ENCODE measurements at regions not wholly inside any gene's neighbourhood (a gene's known extent, or its start where the extent isn't known, plus 50 kb on each side); places are given as distances from the start of the nearest gene placed in this dataset.

- H3K27ac ChIP-seq (ENCODE audit: low read depth, low read length): no peak overlapping the region
- no peaks in the 10 kb centered on the region for H3K36me3 ChIP-seq (ENCODE audit: insufficient read depth, low read length)
- H3K27me3 ChIP-seq (ENCODE audit: insufficient read depth, low read length): 0 out of 2 replicates have a peak, but pooled peaks cover 3% of the 10 kb centered on the region
- H3K79me2 ChIP-seq (ENCODE audit: control insufficient read depth, insufficient read depth, low read length, unreplicated experiment): no peaks in the 10 kb centered on the region
- no peak overlapping the region for H2AFZ ChIP-seq (ENCODE audit: low read length, unreplicated experiment)
- no peaks in the 10 kb centered on the region for H3K4me1 ChIP-seq (ENCODE audit: control insufficient read depth, insufficient read depth, low read length, unreplicated experiment)
- H3K4me3 ChIP-seq (ENCODE audit: low read depth, low read length): no peak overlapping the region
Measured at GRCh38 chr1:83761167-83762038, 237.5 kb downstream of the TTLL7 start.

- H3K4me3 ChIP-seq (ENCODE audit: low read depth, low read length): no peak overlapping the region
- H3K36me3 ChIP-seq (ENCODE audit: insufficient read depth, low read length): no peaks in the 10 kb centered on the region
- no peaks in the 10 kb centered on the region for H3K4me1 ChIP-seq (ENCODE audit: control insufficient read depth, insufficient read depth, low read length, unreplicated experiment)
- no peaks in the 10 kb centered on the region for H3K79me2 ChIP-seq (ENCODE audit: control insufficient read depth, insufficient read depth, low read length, unreplicated experiment)
- 0 out of 2 replicates have a peak, but pooled peaks cover 3% of the 10 kb centered on the region for H3K27me3 ChIP-seq (ENCODE audit: insufficient read depth, low read length)
- no peak overlapping the region for H2AFZ ChIP-seq (ENCODE audit: low read length, unreplicated experiment)
- no peak overlapping the region for H3K27ac ChIP-seq (ENCODE audit: low read depth, low read length)
Measured at GRCh38 chr1:83760226-83761021, 238.5 kb downstream of the TTLL7 start.

- Histone ChIP-seq H3K27ac (ENCODE audit: low read depth, low read length) (no peak overlapping the region), H3K27me3 (ENCODE audit: insufficient read depth, low read length) (peaks cover 3% of the 10 kb centered on the region; the same call in 1 of the 2 replicates), H3K4me1 (ENCODE audit: control insufficient read depth, insufficient read depth, low read length, unreplicated experiment) (no peaks in the 10 kb centered on the region), H3K79me2 (ENCODE audit: control insufficient read depth, insufficient read depth, low read length, unreplicated experiment) (no peaks in the 10 kb centered on the region), H3K36me3 (ENCODE audit: insufficient read depth, low read length) (no peaks in the 10 kb centered on the region), H3K4me3 (ENCODE audit: low read depth, low read length) (no peak overlapping the region), H2AFZ (ENCODE audit: low read length, unreplicated experiment) (no peak overlapping the region)
Measured at GRCh38 chr1:83756984-83757717, 241.8 kb downstream of the TTLL7 start.

GRCh38 chr1:83751602-83752001 lies 247.3 kb downstream of the TTLL7 start:
- no peaks in the 10 kb centered on the region for H3K36me3 ChIP-seq (ENCODE audit: insufficient read depth, low read length)
- H3K4me1 ChIP-seq (ENCODE audit: control insufficient read depth, insufficient read depth, low read length, unreplicated experiment): no peaks in the 10 kb centered on the region
- H3K4me3 ChIP-seq (ENCODE audit: low read depth, low read length): no peak overlapping the region
- no peak overlapping the region for H3K27ac ChIP-seq (ENCODE audit: low read depth, low read length)
- H2AFZ ChIP-seq (ENCODE audit: low read length, unreplicated experiment): no peak overlapping the region
- H3K79me2 ChIP-seq (ENCODE audit: control insufficient read depth, insufficient read depth, low read length, unreplicated experiment): no peaks in the 10 kb centered on the region
- no peaks in the 10 kb centered on the region; the same call in none of the 2 replicates for H3K27me3 ChIP-seq (ENCODE audit: insufficient read depth, low read length)

- H2AFZ ChIP-seq (ENCODE audit: low read length, unreplicated experiment): no peak overlapping the region
- H3K4me3 ChIP-seq (ENCODE audit: low read depth, low read length): no peak overlapping the region
- H3K36me3 ChIP-seq (ENCODE audit: insufficient read depth, low read length): no peaks in the 10 kb centered on the region
- no peak overlapping the region for H3K27ac ChIP-seq (ENCODE audit: low read depth, low read length)
- H3K27me3 ChIP-seq (ENCODE audit: insufficient read depth, low read length): no peaks in the 10 kb centered on the region; the same call in none of the 2 replicates
- H3K79me2 ChIP-seq (ENCODE audit: control insufficient read depth, insufficient read depth, low read length, unreplicated experiment): no peaks in the 10 kb centered on the region
- H3K4me1 ChIP-seq (ENCODE audit: control insufficient read depth, insufficient read depth, low read length, unreplicated experiment): no peaks in the 10 kb centered on the region
Measured at GRCh38 chr1:83750201-83750600, 248.7 kb downstream of the TTLL7 start.

- no peak overlapping the region for H2AFZ ChIP-seq (ENCODE audit: low read length, unreplicated experiment)
- no peaks in the 10 kb centered on the region for H3K79me2 ChIP-seq (ENCODE audit: control insufficient read depth, insufficient read depth, low read length, unreplicated experiment)
- H3K27me3 ChIP-seq (ENCODE audit: insufficient read depth, low read length): no peaks in the 10 kb centered on the region; the same call in 1 of the 2 replicates
- no peak overlapping the region for H3K4me3 ChIP-seq (ENCODE audit: low read depth, low read length)
- H3K27ac ChIP-seq (ENCODE audit: low read depth, low read length): no peak overlapping the region
- no peaks in the 10 kb centered on the region for H3K4me1 ChIP-seq (ENCODE audit: control insufficient read depth, insufficient read depth, low read length, unreplicated experiment)
- no peaks in the 10 kb centered on the region for H3K36me3 ChIP-seq (ENCODE audit: insufficient read depth, low read length)
Measured at GRCh38 chr1:83747853-83748482, 251.0 kb downstream of the TTLL7 start.

- Histone ChIP-seq H3K36me3 (ENCODE audit: insufficient read depth, low read length) (no peaks in the 10 kb centered on the region), H3K27ac (ENCODE audit: low read depth, low read length) (no peak overlapping the region), H3K79me2 (ENCODE audit: control insufficient read depth, insufficient read depth, low read length, unreplicated experiment) (no peaks in the 10 kb centered on the region), H2AFZ (ENCODE audit: low read length, unreplicated experiment) (no peak overlapping the region), H3K4me1 (ENCODE audit: control insufficient read depth, insufficient read depth, low read length, unreplicated experiment) (no peaks in the 10 kb centered on the region), H3K27me3 (ENCODE audit: insufficient read depth, low read length) (no peaks in the 10 kb centered on the region), H3K4me3 (ENCODE audit: low read depth, low read length) (no peak overlapping the region)
Measured at GRCh38 chr1:83746234-83746633, 252.7 kb downstream of the TTLL7 start.

DNA sequence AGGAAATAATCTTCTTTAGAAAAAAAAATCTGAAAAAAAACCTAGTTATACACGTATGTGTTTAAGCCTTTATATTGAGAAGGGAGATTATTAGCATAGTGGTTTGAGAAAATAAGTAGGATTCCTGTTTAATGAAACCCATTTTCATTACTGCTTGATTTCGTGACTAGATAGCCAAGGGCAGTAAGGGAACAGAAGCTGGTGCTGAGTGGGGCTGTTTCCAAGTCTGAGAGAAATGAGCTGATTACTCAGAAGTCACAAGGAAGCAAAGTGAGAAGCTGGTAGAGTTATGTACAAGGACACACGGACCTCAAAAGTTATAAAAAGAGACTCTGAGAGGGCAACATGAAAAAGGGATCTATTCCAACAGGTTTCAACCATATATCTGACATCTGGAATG lies 256.5 kb downstream of the TTLL7 start:
- Histone ChIP-seq H3K79me2 (ENCODE audit: control insufficient read depth, insufficient read depth, low read length, unreplicated experiment) (no peaks in the 10 kb centered on the region), H3K27me3 (ENCODE audit: insufficient read depth, low read length) (no peaks in the 10 kb centered on the region), H3K36me3 (ENCODE audit: insufficient read depth, low read length) (no peaks in the 10 kb centered on the region), H2AFZ (ENCODE audit: low read length, unreplicated experiment) (no peak overlapping the region), H3K4me3 (ENCODE audit: low read depth, low read length) (no peak overlapping the region), H3K27ac (ENCODE audit: low read depth, low read length) (no peak overlapping the region), H3K4me1 (ENCODE audit: control insufficient read depth, insufficient read depth, low read length, unreplicated experiment) (no peaks in the 10 kb centered on the region)

GRCh38 chr1:83741770-83742169 lies 257.2 kb downstream of the TTLL7 start:
- no peaks in the 10 kb centered on the region for H3K27me3 ChIP-seq (ENCODE audit: insufficient read depth, low read length)
- H3K4me3 ChIP-seq (ENCODE audit: low read depth, low read length): no peak overlapping the region
- H2AFZ ChIP-seq (ENCODE audit: low read length, unreplicated experiment): no peak overlapping the region
- no peaks in the 10 kb centered on the region for H3K36me3 ChIP-seq (ENCODE audit: insufficient read depth, low read length)
- no peak overlapping the region for H3K27ac ChIP-seq (ENCODE audit: low read depth, low read length)
- no peaks in the 10 kb centered on the region for H3K4me1 ChIP-seq (ENCODE audit: control insufficient read depth, insufficient read depth, low read length, unreplicated experiment)
- H3K79me2 ChIP-seq (ENCODE audit: control insufficient read depth, insufficient read depth, low read length, unreplicated experiment): no peaks in the 10 kb centered on the region

GRCh38 chr1:83741348-83741747 lies 257.6 kb downstream of the TTLL7 start:
- Histone ChIP-seq H3K36me3 (ENCODE audit: insufficient read depth, low read length) (no peaks in the 10 kb centered on the region), H2AFZ (ENCODE audit: low read length, unreplicated experiment) (no peak overlapping the region), H3K27me3 (ENCODE audit: insufficient read depth, low read length) (no peaks in the 10 kb centered on the region), H3K27ac (ENCODE audit: low read depth, low read length) (no peak overlapping the region), H3K79me2 (ENCODE audit: control insufficient read depth, insufficient read depth, low read length, unreplicated experiment) (no peaks in the 10 kb centered on the region), H3K4me1 (ENCODE audit: control insufficient read depth, insufficient read depth, low read length, unreplicated experiment) (no peaks in the 10 kb centered on the region), H3K4me3 (ENCODE audit: low read depth, low read length) (no peak overlapping the region)

All from ACC112 (cell line).